GM12878 (cell line): ENCODE measurements at regions not wholly inside any gene's neighbourhood (a gene's known extent, or its start where the extent isn't known, plus 50 kb on each side); places are given as distances from the start of the nearest gene placed in this dataset.

Experiments used
- CBX3 ChIP-seq: fragments of 200-600 bp; sonication (generic); IDR thresholded peaks from 2 replicates; pipeline ENCODE4 v1.6.1; 2016; ENCODE audit warnings: low read depth, borderline replicate concordance
- CTCF ChIP-seq, 3 experiments: IDR thresholded peaks in 2 of 3; conservative IDR thresholded peaks in 1 of 3; 2 replicates each; pipeline ENCODE4 v1.5.1; 2011; ENCODE audit warnings: low read depth in 3 of 3, low read length in 3 of 3, mild to moderate bottlenecking in 3 of 3, control low read depth in 2 of 3, moderate library complexity in 2 of 3, inconsistent platforms in 1 of 3, mixed read lengths in 1 of 3; ENCODE audit not compliant: control insufficient read depth in 2 of 3, insufficient read depth in 1 of 3; ENCODE audit errors: extremely low read depth in 1 of 3
- EGR1 ChIP-seq, 2 experiments: IDR thresholded peaks; 1 replicate in 1 of 2; 2 replicates in 1 of 2; pipeline ENCODE4 v1.6.1; 2011 to 2012; ENCODE audit warnings: low read depth in 2 of 2, low read length in 2 of 2, borderline replicate concordance in 1 of 2, mild to moderate bottlenecking in 1 of 2, moderate library complexity in 1 of 2
- NRF1 ChIP-seq: conservative IDR thresholded peaks from 2 replicates; pipeline ENCODE4 v1.6.1; 2011; ENCODE audit warnings: mild to moderate bottlenecking, low read depth, low read length, improper control_type of control experiment
- POLR2A ChIP-seq: IDR thresholded peaks from 2 replicates; pipeline ENCODE4 v1.6.1; 2011; ENCODE audit warnings: low read depth, mild to moderate bottlenecking, low read length
- TF ChIP-seq, protein P1 (sequence below): IDR thresholded peaks from 2 replicates; pipeline ENCODE4 v1.6.1; 2012; ENCODE audit warnings: improper control_type of control experiment, low read depth, low read length; ENCODE audit not compliant: insufficient replicate concordance
- TF ChIP-seq, protein P2 (sequence below): IDR thresholded peaks from 2 replicates; pipeline ENCODE4 v1.6.1; 2011; ENCODE audit warnings: mild to moderate bottlenecking, low read depth, low read length, moderate library complexity; ENCODE audit not compliant: insufficient replicate concordance

GRCh38 chr4:31573554-31573953, 853.4 kb downstream of the PCDH7 start:
- TF ChIP-seq EGR1 (IDR thresholded peaks at IDR 0.05; ENCODE audit: borderline replicate concordance in 1 of 2, low read depth in 2 of 2, low read length in 2 of 2) (no peak), NRF1 (no peak), CTCF (IDR thresholded peaks at IDR 0.05 in 2 of 3, conservative IDR thresholded peaks at IDR 0.05 in 1 of 3; ENCODE audit: control insufficient read depth in 2 of 3, extremely low read depth in 1 of 3, insufficient read depth in 1 of 3, low read depth in 3 of 3, low read length in 3 of 3) (no peak), POLR2A (no peak), CBX3 (no peak)
- TF ChIP-seq, protein P1, sequence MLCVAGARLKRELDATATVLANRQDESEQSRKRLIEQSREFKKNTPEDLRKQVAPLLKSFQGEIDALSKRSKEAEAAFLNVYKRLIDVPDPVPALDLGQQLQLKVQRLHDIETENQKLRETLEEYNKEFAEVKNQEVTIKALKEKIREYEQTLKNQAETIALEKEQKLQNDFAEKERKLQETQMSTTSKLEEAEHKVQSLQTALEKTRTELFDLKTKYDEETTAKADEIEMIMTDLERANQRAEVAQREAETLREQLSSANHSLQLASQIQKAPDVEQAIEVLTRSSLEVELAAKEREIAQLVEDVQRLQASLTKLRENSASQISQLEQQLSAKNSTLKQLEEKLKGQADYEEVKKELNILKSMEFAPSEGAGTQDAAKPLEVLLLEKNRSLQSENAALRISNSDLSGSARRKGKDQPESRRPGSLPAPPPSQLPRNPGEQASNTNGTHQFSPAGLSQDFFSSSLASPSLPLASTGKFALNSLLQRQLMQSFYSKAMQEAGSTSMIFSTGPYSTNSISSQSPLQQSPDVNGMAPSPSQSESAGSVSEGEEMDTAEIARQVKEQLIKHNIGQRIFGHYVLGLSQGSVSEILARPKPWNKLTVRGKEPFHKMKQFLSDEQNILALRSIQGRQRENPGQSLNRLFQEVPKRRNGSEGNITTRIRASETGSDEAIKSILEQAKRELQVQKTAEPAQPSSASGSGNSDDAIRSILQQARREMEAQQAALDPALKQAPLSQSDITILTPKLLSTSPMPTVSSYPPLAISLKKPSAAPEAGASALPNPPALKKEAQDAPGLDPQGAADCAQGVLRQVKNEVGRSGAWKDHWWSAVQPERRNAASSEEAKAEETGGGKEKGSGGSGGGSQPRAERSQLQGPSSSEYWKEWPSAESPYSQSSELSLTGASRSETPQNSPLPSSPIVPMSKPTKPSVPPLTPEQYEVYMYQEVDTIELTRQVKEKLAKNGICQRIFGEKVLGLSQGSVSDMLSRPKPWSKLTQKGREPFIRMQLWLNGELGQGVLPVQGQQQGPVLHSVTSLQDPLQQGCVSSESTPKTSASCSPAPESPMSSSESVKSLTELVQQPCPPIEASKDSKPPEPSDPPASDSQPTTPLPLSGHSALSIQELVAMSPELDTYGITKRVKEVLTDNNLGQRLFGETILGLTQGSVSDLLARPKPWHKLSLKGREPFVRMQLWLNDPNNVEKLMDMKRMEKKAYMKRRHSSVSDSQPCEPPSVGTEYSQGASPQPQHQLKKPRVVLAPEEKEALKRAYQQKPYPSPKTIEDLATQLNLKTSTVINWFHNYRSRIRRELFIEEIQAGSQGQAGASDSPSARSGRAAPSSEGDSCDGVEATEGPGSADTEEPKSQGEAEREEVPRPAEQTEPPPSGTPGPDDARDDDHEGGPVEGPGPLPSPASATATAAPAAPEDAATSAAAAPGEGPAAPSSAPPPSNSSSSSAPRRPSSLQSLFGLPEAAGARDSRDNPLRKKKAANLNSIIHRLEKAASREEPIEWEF = no peak
- TF ChIP-seq, protein P2, sequence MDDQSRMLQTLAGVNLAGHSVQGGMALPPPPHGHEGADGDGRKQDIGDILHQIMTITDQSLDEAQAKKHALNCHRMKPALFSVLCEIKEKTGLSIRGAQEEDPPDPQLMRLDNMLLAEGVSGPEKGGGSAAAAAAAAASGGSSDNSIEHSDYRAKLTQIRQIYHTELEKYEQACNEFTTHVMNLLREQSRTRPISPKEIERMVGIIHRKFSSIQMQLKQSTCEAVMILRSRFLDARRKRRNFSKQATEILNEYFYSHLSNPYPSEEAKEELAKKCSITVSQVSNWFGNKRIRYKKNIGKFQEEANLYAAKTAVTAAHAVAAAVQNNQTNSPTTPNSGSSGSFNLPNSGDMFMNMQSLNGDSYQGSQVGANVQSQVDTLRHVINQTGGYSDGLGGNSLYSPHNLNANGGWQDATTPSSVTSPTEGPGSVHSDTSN = no peak
